NCI-H1092 treated with DMSO at 0.1 percent for 48 hours (cell line): ENCODE measurements at regions not wholly inside any gene's neighbourhood (a gene's known extent, or its start where the extent isn't known, plus 50 kb on each side); places are given as distances from the start of the nearest gene placed in this dataset.
"Not testable (repeated sequence)": the region's sequence is repeated elsewhere in the genome, so short reads cannot be mapped to it uniquely, and the experiment has no call there.

Source experiments
- DNase-seq: peaks from one replicate; lab custom pipeline; 2025; lab: John Stamatoyannopoulos, UW

GRCh38 chr5:36529142-36529541 is 77.3 kb upstream of the SLC1A3 start:
- DNase-seq = no peak

- no peak for DNase-seq
These were observed 76.2 kb upstream of the SLC1A3 start for GRCh38 chr5:36530215-36530614.

- no peak for DNase-seq
These were observed 75.0 kb upstream of the SLC1A3 start for GRCh38 chr5:36531401-36531800.

- DNase-seq = no peak
These were observed 71.0 kb upstream of the SLC1A3 start for GRCh38 chr5:36535378-36535777.

- DNase-seq = no peak
These were observed 70.4 kb upstream of the SLC1A3 start for GRCh38 chr5:36535859-36536615.

- no peak for DNase-seq
These were observed 69.8 kb upstream of the SLC1A3 start for GRCh38 chr5:36536616-36537005.

GRCh38 chr5:36537724-36538123 is 68.7 kb upstream of the SLC1A3 start:
- no peak for DNase-seq

- no peak for DNase-seq
These were observed 53.6 kb upstream of the SLC1A3 start for GRCh38 chr5:36552651-36553393.

- not testable (repeated sequence) for DNase-seq
These were observed 51.4 kb upstream of the SLC1A3 start for GRCh38 chr5:36555035-36555434.
